Kidney (tissue), 13 donors: ENCODE measurements at regions not wholly inside any gene's neighbourhood (a gene's known extent, or its start where the extent isn't known, plus 50 kb on each side); places are given as distances from the start of the nearest gene placed in this dataset.

ENCODE experiments used
- DNase-seq, 5 donors: peaks; one replicate each; pipeline ENCODE4 v3.0.0-alpha.2; 2013 to 2020
- FAIRE-seq: peaks from 2 replicates; lab custom pipeline; 2012; peaks lifted over from hg19 to GRCh38; lab: Jason Lieb, UNC
- H3K27ac ChIP-seq, 2 donors: one replicate each; pipeline ENCODE4 v1.7.0; 2013; ENCODE audit warnings: low read depth in 2 of 2, low read length in 2 of 2, inconsistent platforms in 1 of 2
- H3K27me3 ChIP-seq: one replicate; pipeline ENCODE4 v1.7.1; 2013; ENCODE audit warnings: low read length, inconsistent platforms; ENCODE audit not compliant: control insufficient read depth, insufficient read depth
- H3K36me3 ChIP-seq, 3 donors: one replicate each; pipeline versions ENCODE4 v1.7.0 to v1.7.1; 2013; ENCODE audit warnings: low read length in 3 of 3, control low read depth in 1 of 3, inconsistent platforms in 1 of 3; ENCODE audit not compliant: insufficient read depth in 3 of 3, control insufficient read depth in 2 of 3
- H3K4me1 ChIP-seq, 3 donors: one replicate each; pipeline versions ENCODE4 v1.7.0 to v1.7.1; 2013; ENCODE audit warnings: low read length in 3 of 3, inconsistent platforms in 1 of 3, low read depth in 1 of 3; ENCODE audit not compliant: control insufficient read depth in 2 of 3, insufficient read depth in 2 of 3
- H3K4me3 ChIP-seq, 3 donors: one replicate each; pipeline versions ENCODE4 v1.7.0 to v1.8.1; 2013; ENCODE audit warnings: low read length in 3 of 3, control low read depth in 1 of 3, inconsistent platforms in 1 of 3
- H3K9ac ChIP-seq, 3 donors: one replicate each; pipeline versions ENCODE4 v1.7.0 to v1.7.1; 2013; ENCODE audit warnings: low read length in 3 of 3, control low read depth in 1 of 3, inconsistent platforms in 1 of 3
- H3K9me3 ChIP-seq, 3 donors: one replicate each; pipeline versions ENCODE4 v1.7.0 to v1.7.1; 2013; ENCODE audit warnings: low read length in 3 of 3, control low read depth in 1 of 3, inconsistent platforms in 1 of 3; ENCODE audit not compliant: control insufficient read depth in 2 of 3, insufficient read depth in 1 of 3
- intact Hi-C: fragments of 100-400 bp; cut with DNase I; formaldehyde crosslinking; loops from one replicate; pipeline ENCODE4 v1.11.1; 2022
- TF ChIP-seq, protein P1 (sequence below): IDR thresholded peaks from 3 replicates; pipeline ENCODE4 v1.5.1; 2012; ENCODE audit warnings: mild to moderate bottlenecking, moderate library complexity, borderline replicate concordance; ENCODE audit not compliant: insufficient read depth; ENCODE audit errors: extremely low read depth
- donor health status: control.
- donor health status: control.
- donor health status: control.
- donor health status: control.
- donor health status: control.
- donor health status: DM: yes; HTN: yes; CAD: no.
- donor health status: Normal renal cell carcinoma (clear cell type).

DNA sequence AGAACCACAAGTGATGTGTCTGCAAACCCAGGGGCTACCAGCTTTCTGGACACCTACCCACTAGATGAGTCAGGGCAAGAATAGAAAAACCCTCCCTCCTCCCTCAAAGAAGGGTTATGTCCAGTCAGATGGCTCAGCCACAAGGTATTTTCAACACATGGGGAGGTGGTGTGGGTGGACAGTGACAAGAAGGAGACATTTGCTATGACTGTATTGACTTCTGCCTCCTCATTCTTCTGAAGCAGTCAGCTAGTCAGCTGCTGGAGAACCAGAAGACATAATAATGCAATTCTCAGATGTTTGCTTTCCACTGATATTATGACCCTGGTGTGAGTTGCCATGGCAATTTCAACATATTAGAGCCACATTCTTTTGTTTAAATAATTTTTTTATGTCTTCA lies 66.7 kb upstream of the GOLGA8B start:
- DNase-seq (peak in 1 of 5 donors; percentile 2), FAIRE-seq (no peak)
- Histone ChIP-seq H3K4me3 (no peak overlapping the region), H3K4me1 (no peaks in the 10 kb centered on the region), H3K27me3 (no peaks in the 10 kb centered on the region), H3K9me3 (no peaks in the 10 kb centered on the region), H3K27ac (no peak overlapping the region), H3K36me3 (no peaks in the 10 kb centered on the region), H3K9ac (no peak overlapping the region)
- intact Hi-C loops, result no loop called here
- TF ChIP-seq, protein P1, sequence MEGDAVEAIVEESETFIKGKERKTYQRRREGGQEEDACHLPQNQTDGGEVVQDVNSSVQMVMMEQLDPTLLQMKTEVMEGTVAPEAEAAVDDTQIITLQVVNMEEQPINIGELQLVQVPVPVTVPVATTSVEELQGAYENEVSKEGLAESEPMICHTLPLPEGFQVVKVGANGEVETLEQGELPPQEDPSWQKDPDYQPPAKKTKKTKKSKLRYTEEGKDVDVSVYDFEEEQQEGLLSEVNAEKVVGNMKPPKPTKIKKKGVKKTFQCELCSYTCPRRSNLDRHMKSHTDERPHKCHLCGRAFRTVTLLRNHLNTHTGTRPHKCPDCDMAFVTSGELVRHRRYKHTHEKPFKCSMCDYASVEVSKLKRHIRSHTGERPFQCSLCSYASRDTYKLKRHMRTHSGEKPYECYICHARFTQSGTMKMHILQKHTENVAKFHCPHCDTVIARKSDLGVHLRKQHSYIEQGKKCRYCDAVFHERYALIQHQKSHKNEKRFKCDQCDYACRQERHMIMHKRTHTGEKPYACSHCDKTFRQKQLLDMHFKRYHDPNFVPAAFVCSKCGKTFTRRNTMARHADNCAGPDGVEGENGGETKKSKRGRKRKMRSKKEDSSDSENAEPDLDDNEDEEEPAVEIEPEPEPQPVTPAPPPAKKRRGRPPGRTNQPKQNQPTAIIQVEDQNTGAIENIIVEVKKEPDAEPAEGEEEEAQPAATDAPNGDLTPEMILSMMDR, result no peak

DNA sequence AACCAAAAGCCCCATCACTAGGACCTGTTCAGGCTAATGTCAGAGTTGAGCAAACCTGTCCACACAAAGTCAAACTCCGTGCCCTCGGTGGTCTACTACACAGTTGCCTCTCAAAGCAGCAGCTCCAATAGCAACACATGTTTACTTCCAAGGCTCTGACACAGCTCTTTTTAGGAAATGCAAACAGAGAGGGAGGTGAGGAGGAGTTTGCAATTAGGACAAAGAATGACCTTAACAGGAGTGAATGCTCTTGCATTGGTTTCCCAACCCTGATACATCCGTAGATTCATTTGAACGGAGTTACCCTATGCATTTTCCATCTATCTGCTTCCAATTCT lies 64.8 kb upstream of the GOLGA8B start:
- Histone ChIP-seq H3K27me3 (no peaks in the 10 kb centered on the region), H3K9ac (no peak overlapping the region), H3K4me1 (no peaks in the 10 kb centered on the region), H3K4me3 (no peak overlapping the region), H3K36me3 (no peaks in the 10 kb centered on the region), H3K27ac (no peak overlapping the region), H3K9me3 (no peaks in the 10 kb centered on the region)
- TF ChIP-seq, protein P1, result no peak
- DNase-seq (no peak), FAIRE-seq (no peak)
- intact Hi-C loops, result no loop called here

- FAIRE-seq (no peak), DNase-seq (peak in 1 of 5 donors; percentile 3)
- Histone ChIP-seq H3K9ac (no peak overlapping the region), H3K4me3 (no peak overlapping the region), H3K36me3 (no peaks in the 10 kb centered on the region), H3K4me1 (no peaks in the 10 kb centered on the region), H3K9me3 (no peaks in the 10 kb centered on the region), H3K27ac (no peak overlapping the region), H3K27me3 (no peaks in the 10 kb centered on the region)
- TF ChIP-seq, protein P1, result no peak
- intact Hi-C loops, result no loop called here
Observed at GRCh38 chr15:34647569-34648293, 64.3 kb upstream of the GOLGA8B start.

GRCh38 chr15:34646918-34647317 lies 63.5 kb upstream of the GOLGA8B start:
- H3K36me3 ChIP-seq, result no peaks in the 10 kb centered on the region
- no peak for FAIRE-seq

More at GRCh38 chr15:34646918-34647317, 63.5 kb upstream of the GOLGA8B start:
- no peak for DNase-seq
- H3K4me3 ChIP-seq, result no peak overlapping the region
- H3K4me1 ChIP-seq, result no peaks in the 10 kb centered on the region
- TF ChIP-seq, protein P1, result no peak
- no peak overlapping the region for H3K9ac ChIP-seq
- H3K27ac ChIP-seq, result no peak overlapping the region
- no peaks in the 10 kb centered on the region for H3K27me3 ChIP-seq
- no peaks in the 10 kb centered on the region for H3K9me3 ChIP-seq
- intact Hi-C loops, result no loop called here
